Epidermal melanocyte (primary cell): ENCODE measurements at regions not wholly inside any gene's neighbourhood (a gene's known extent, or its start where the extent isn't known, plus 50 kb on each side); places are given as distances from the start of the nearest gene placed in this dataset.

Experiments used
- DNase-seq: peaks from one replicate; pipeline ENCODE4 v3.0.0; 2011; ENCODE audit warnings: low spot score; ENCODE audit not compliant: insufficient read length

DNA sequence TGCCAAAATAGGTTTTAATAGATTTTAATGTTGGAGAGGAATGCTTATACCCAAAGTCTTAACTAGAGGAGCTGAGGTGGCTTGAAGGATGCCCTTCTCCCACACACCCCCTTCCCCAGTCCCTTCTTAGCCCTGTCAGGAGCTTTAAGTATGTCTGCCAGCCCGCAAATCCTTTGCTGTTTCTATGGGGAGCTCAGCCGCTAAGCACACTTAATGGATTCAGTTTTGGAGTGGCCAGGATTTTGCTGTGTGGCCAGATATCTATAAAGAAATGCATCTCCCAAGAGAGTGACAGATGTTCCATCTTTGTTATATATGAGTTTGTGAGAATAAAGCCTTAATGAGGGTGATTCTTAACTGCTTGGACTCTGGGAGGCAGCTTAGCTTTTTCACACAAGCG, 152.9 kb upstream of the ZNF32 start:
- DNase-seq: no peak

DNA sequence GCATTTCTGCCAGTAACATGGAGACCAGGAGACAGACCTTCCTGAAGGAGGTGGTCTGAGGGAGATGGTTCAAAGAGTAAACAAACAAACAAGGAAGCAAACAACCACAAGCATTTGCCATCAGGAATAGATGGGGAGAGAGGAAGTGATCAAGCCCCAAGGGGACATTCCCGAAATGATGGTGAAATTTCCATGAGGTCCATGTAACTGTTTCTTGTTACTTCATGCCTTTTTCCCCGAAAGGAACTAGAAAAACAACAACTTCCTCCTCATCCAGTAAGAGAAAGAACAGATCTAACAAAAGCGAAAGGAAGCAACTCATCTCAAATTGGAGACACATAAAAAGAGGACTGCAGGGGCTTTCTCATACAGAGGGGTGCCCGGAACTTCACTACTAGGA, 152.5 kb upstream of the ZNF32 start:
- no peak for DNase-seq

- no peak for DNase-seq
Observed at GRCh38 chr10:43796781-43797180, 148.1 kb upstream of the ZNF32 start.

DNA sequence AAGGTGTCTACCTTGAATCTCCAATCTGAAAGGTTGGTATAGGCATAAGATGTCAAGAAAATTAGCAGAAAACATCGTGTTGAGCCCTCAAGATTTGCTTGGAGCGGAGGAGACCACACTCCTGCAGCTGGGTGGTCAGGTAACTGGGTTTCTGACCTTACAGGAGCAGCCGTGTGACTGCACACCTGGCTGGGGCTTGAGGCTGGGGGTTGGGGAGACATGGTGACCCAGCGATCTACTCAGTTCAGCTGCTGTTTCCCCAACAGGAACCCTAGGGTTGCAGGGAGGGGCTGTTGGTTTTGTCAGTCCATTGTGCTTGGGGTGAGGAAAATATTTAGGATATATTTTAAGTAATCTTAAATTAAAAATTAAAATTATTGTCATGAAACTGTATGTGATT, 147.0 kb upstream of the ZNF32 start:
- no peak for DNase-seq

GRCh38 chr10:43795093-43795492, 146.4 kb upstream of the ZNF32 start:
- no peak for DNase-seq

- no peak for DNase-seq
Observed at GRCh38 chr10:43794181-43794815, 145.6 kb upstream of the ZNF32 start.

DNA sequence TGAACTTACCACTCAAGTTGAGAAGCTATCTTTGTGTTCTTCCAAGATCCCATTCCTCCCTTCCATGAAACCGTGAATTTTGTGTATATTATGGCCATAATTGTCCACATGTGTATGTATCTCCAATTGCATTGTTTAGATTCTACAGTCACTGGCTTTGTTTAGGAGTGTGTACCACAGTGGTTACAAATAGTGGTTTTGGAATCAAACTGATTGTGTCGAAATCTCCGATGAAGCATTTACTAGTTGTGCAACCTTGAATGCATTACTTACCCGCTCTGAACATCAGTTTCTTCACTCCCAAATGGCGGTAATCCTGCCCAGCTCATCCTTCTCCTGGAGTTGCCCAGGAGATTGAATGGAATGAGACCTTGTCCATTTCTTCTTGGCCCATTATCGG, 145.0 kb upstream of the ZNF32 start:
- no peak for DNase-seq

- DNase-seq: no peak
Observed at GRCh38 chr10:43790147-43790546, 141.5 kb upstream of the ZNF32 start.

DNA sequence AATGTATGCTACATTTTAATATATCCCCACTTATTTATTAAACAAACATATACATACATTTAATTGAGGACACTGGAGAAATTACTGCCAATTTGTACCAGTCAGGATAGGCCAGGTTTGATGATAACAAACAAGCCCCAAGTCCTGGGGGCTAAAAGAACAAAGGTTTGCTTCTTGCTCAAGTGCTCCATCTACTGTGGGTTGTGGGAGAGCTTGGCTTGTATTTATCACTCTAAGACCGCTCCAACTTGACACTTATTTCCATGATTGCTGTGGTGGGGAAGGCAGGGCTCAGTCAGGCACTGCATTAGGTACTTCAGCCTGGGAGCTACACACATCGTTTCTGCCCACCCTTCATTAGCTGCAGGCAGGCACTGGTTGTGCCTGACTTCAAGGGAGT, 136.6 kb upstream of the ZNF32 start:
- no peak for DNase-seq

GRCh38 chr10:43782814-43783213, 134.1 kb upstream of the ZNF32 start:
- no peak for DNase-seq

- no peak for DNase-seq
Observed at GRCh38 chr10:43781480-43782361, 133.0 kb upstream of the ZNF32 start.

- no peak for DNase-seq
Observed at GRCh38 chr10:43778571-43778970, 129.9 kb upstream of the ZNF32 start.

GRCh38 chr10:43775384-43775783, 126.7 kb upstream of the ZNF32 start:
- no peak for DNase-seq

DNA sequence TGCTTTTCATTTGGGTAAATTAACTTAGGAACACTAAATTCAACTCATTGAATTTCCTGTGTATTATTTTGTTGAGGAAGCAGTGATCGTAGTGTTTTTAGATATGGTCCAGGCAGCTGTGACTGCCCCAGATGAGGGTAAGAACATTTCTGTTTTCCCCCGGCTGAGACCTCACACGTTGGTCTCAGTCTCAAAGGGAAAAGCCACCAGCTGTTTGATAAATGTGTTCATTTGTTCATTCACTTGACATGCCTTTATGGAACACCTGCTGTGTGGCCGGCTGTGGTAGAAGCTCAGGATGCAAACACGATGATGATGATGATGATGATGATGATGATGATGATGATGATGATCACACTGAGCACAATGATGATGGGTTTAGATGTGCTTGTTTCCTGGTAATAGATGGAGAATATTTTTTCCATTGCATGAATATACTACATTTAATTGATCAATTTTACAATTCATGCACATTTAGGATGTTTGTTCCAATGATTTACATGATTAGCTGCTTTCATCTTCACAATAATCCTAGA, 125.6 kb upstream of the ZNF32 start:
- DNase-seq: no peak

DNA sequence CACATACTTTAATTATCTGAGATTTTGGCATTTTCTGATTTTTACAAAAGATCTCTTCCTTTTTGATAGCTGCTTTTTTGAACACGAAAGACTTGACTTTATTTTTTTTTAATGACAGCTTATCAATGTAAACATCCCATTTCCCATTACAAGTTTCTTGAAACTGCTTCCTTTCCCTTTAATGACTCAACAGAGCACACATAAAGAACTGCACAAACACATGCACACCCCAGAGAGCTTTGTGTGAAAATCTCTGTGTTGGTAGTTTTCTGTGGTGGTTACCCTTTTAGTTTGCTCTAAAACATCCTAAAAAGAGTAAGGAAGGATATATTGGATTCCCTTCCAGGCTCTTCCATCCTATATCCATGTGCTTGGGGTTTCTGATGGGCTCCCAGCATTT, 125.1 kb upstream of the ZNF32 start:
- no peak for DNase-seq

GRCh38 chr10:43772171-43772570, 123.5 kb upstream of the ZNF32 start:
- no peak for DNase-seq

- no peak for DNase-seq
Observed at GRCh38 chr10:43771675-43772074, 123.0 kb upstream of the ZNF32 start.

GRCh38 chr10:43765516-43765915, 116.8 kb upstream of the ZNF32 start:
- DNase-seq: no peak

DNA sequence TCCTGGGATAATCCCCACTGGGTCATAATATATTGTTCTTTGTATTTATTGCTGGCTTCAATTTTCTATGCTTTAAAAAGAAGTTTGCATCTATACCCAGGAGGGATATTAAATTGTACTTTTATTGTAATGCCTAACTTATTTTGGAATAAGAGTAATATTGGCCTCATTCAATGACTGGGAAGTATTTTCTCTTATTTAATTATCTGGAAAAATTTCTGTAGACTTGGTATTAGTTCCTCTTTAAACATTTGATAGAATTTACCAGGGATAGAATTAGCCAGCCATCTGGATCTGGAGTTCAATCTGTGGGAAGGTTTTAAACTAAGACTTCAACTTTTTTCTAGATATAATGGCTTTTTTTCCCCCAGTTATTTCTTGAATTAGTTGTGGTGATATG, 115.2 kb upstream of the ZNF32 start:
- DNase-seq: no peak

GRCh38 chr10:43760514-43760913, 111.8 kb upstream of the ZNF32 start:
- DNase-seq: no peak

GRCh38 chr10:43759216-43759615, 110.5 kb upstream of the ZNF32 start:
- no peak for DNase-seq

DNA sequence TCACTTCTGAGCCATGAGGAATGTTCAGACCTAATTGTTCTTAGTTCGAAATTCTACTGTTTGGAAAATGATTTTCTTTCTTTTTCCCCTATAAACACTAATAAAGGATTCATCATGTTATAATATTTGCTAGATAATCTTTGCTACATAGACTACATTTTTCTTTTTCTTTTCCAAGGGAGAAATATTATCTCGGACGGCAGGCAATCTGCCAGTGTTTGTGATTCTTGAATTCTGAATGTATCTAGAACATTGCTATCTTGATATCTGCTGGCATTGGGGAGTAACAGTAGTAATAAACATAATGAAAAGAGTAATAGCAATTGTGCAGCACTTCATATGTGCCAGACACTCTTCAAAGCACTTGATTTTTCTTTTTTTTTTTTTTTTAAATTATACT, 107.7 kb upstream of the ZNF32 start:
- DNase-seq: no peak
